Ramos (cell line): ENCODE measurements at regions not wholly inside any gene's neighbourhood (a gene's known extent, or its start where the extent isn't known, plus 50 kb on each side); places are given as distances from the start of the nearest gene placed in this dataset.

Experiments
- in situ Hi-C: fragments of 300-500 bp; cut with MboI; formaldehyde crosslinking; loops from one replicate; pipeline ENCODE4 v1.14.3; 2022; ENCODE audit warnings: low sequenced_read_pairs; ENCODE audit not compliant: unreplicated experiment

DNA sequence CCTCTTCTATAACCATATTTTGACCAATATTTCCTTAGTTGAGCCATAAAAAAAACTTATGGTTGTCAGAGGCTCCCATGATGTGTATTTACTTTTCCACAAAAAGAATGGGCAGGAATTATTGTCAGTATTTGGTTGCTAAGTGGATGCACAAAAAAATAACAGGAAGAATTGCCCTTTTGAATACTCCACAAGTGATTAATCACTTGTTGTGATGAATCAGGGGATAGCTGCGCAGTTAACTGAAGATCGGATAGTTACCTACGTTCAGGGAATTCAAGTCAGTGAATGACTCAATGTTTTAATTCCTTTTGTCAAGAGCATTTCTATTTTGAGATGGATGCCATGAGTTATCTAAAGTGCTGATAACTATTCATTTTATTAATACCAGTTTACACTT is 785.2 kb upstream of the B3GALT2 start:
- in situ Hi-C loops: no loop called here

DNA sequence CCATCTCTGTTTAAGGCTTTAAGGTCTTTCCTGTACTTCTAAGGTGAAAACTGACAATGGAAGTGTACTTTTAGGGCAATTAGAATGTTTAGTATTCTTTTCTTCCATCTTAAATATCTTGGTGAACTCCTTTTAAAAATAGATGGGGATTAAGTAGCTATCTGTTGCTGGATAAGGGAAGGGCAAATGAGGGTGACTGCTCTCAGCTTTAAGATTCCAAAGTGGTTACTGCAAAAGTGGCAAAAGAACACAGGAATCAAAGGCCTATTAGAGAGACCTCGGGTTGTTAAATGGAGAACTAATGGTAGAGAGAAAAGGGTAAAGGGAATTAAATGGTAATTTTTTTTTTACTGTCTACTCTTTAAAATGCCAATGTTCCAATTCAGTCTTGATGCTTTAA is 774.1 kb upstream of the B3GALT2 start:
- in situ Hi-C loops: no loop called here

DNA sequence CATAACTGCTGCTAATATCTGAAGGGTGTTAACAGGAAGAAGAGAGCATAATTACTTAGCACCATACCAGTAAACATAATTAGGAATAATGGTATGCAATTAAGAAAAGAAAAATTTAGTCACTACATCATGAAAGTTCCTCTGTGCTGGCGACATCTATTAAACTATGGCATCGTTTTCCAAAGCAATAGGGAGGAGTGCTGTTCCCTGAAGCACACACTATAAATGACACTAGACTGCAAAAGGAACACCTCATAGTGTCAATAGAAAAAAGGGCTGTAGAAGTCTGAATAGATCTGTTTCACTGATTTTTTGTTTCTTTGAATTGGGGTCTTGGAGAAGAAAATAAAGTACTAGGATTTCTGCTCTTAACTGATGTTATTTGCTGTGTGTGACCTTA is 773.6 kb upstream of the B3GALT2 start:
- in situ Hi-C loops: no loop called here

DNA sequence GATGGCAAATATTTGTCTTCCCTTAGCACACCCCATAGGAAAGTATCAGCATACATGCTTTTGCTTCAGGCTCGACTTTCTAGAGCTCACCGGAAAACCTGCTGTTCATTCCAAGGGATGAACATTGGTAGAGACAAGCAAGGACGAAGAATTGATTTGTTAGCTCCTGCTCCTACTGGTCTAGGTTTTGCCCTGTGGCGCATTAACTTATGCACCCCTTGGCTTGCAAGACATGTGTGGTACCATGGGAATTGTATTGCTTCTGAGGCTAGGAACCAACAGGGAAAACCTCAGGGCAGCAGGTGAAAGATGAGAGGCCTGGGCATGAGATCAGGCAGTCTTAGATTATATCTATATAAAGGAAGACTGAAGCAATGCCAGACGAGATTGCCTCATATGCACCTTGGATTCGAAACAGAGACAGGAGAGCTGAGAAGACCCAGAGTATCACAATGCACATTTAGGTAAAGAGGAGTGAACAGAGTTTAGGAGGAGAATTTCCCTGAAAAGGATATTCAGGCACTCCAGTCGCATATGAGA is 771.2 kb upstream of the B3GALT2 start:
- in situ Hi-C loops: no loop called here

DNA sequence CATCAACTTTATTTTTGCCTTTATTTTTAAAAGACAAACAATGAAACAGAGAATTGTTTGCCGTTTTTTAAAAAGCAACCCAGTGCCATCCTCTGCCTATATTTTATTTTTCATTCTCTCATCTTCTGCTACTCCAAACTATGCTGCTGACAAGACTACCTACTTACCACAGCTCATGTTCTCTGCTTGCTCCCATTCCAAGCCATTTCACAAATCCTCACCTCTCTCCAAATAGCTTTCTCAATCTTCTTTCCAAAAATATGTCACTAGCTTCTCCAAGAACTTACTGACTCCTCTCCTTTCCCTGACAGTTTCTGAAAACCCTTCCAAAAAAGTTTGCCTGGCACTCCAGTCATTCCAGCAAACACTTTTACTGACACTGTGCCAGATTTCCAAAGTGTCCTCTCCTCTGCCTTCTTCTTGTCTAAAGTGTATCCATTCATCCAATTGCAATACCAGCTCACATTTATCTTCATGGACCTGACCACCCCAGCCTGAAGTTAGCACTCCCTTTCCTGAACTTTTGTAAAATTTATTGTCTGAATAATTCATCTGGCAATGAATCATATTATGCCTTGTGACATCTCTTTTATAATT is 766.5 kb upstream of the B3GALT2 start:
- in situ Hi-C loops: no loop called here

DNA sequence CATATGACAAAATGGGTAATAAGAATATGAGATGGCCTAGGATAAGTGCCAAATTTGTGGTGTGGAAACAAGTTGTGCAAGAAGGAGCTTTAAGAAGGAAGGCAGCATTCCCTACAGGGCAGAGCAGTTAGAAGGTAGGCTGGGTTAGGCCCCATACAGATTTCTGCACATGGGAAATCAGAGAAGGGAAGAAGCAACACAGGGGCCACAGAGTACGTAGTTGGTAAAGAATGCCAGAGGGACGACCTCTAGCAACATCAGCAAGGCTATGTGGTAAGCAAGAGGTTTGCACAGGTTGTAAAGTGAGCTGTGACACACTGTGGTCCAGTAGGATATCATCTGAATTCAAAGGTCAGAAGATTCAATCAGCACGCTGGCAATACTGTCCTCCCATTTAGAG is 765.6 kb upstream of the B3GALT2 start:
- in situ Hi-C loops: no loop called here

DNA sequence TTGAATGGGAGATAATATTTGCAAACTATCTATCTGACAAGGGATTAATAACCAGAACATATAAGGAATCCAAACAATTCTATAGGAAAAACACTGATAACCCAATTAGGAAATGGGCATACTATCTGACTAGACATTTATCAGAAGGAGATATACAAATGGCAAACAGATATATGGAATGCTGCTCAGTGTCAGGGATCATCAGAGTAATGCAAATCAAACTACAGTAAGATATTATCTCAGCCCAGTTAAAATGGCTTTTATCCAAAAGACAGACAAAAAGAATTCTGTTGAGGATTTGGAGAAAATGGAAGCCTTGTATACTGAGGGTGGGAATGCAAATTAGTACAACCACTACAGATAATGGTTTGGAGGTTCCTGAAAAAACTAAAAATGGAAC is 758.0 kb upstream of the B3GALT2 start:
- in situ Hi-C loops: no loop called here

DNA sequence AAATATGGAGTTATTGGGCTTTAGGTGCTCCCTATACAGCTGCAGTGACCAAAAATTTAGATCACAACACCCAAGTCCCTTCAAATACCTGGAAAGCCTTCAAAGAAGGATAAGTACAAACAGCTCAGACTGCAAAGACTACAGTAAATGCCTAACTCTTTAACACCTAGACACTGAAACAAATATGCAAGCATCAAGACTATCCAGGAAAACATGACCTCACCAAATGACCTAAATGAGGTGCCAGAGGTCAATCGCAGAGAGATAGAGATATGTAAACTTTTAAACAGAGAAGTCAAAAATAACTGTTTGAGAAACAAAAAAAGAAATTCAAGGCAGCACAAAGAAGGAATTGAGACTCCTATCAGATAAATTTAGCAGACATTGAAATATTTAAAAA is 753.8 kb upstream of the B3GALT2 start:
- in situ Hi-C loops: no loop called here

DNA sequence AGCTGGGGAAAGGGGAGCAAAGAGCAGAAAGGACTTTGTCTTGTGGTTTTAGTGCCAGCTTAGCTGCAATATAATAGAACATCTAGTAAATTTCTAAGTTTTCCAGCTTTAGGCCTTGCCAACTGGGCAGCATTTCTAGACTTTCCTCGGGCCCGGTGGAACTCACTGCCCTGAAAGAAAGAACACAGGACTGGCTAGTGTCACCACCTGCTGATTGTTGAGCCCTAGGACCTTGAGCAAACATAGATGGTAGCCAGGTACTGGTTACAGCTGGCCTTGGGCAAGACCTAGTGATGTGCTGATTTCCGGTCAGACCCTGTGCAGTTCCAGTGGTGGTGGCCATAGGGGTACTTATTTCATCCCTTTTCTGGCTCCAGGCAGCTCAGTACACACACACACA is 753.2 kb upstream of the B3GALT2 start:
- in situ Hi-C loops: no loop called here

DNA sequence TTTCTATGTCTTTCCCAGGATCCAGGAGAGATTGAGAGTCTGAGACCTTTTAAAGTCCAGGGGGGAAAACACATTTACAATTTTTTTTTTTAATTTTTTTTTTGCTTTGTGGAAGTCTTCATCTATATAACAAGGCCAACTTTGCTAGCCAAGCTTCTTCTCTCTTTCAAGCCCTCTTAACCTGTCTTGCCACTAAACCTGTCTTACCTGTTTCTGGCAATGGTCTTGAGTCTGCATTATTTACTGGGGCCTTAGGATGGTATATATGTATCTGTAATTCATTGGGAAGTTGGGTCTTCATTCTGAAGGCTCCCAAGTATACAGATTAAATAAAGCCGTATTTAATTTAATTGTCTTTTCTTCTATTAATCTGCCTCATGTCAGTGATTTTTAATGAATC is 750.9 kb upstream of the B3GALT2 start:
- in situ Hi-C loops: no loop called here

DNA sequence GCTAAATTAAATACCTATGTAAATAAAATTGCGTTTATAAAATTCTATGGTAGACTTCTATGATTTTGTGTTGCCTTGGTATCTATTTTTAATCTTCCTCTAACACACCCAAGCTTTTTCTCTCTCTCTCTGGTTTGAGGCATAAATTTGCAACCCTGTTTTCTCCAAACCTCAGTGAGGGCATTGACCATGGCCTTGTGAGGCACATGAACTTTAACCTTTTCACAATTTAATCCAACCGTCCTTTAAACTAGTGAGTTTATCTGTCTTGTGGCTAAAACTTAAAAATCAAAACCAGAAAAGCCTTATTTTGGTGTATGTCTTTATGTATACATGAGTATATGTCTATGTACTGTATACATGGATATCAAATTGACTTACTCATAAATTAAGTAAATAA is 746.6 kb upstream of the B3GALT2 start:
- in situ Hi-C loops: no loop called here

DNA sequence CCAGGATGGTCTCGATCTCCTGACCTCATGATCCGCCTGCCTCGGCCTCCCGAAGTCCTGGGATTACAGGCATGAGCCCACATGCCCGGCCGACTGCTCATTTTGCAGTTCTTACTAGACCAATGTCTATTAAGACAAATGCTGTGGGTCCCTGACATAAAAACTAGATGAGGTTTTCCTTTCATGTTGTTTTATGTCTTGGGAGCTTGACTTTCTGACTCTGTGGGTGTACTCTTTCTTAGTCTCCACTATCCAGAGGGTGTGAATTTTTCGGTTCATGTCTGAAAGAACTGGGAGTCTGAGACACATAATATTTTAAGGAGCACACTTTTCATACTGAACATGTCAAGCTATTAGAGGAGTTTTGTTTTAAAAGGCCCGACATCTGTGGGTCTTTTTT is 744.9 kb upstream of the B3GALT2 start:
- in situ Hi-C loops: no loop called here

DNA sequence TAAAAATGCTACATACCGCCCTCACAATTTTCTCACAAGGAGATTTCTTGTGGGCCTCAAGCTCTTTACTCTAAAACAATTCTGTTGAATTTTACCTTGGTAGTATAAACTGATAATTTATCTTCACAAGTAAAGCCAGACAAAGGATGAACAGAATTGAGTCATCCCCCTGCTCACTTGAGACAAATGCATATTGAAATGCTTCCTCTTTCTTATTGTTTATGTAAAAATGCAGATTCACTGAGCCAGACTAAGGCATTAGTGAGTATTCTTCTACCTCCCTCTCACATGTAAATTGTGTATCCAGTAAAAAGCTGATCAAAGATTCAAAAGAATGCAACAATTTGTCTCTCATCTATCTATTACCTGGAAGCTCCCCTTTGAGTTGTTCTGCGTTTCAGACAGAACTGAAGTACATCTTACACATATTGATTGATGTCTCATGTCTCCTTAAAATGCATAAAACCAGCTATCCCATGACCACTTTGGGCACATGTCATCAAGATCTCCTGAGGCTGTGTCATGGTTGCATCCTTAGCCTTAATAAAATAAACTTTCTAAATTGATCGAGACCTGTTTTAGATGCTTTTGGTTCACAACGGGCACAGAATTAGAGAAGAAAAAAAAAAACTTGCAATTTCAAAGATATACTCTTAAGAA is 743.1 kb upstream of the B3GALT2 start:
- in situ Hi-C loops: no loop called here

DNA sequence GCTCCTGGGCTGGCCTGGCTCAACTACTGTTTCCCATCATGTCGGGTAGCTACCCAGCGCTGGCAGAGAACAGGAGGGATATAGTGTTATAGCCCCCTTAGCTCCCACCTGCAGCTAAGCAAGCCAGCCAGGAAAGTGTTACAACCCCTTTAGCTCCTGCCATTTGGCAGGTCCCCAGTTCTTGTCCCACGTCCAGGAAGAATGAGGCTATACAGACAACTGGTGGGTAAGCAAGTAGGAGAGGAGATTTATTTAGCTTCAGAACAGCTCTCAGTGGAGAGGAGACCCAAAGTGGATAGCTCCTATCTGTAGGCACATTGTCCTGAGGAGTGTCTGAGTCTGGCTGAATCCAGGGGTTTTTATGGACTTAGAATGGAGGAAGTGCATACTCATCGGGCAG is 741.1 kb upstream of the B3GALT2 start:
- in situ Hi-C loops: no loop called here

DNA sequence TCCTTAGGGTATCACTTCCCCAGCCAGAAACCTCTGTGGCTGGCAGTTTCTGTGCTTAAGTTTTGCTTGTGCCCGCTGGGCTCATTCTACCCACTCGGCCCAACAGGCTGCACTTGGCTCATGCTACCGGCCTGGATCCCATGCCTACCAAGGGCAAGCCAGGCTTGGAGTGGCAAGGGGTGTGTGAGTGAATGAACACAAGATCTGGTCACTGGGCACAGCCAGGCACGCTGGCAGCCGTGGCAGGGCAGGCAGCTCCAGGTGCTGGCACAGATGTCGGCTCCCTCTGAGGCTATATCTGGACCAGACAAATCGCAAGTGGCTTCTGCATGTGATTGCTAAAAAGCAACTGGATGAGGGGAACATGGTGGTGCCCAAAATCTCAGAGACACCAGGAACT is 740.5 kb upstream of the B3GALT2 start:
- in situ Hi-C loops: no loop called here

DNA sequence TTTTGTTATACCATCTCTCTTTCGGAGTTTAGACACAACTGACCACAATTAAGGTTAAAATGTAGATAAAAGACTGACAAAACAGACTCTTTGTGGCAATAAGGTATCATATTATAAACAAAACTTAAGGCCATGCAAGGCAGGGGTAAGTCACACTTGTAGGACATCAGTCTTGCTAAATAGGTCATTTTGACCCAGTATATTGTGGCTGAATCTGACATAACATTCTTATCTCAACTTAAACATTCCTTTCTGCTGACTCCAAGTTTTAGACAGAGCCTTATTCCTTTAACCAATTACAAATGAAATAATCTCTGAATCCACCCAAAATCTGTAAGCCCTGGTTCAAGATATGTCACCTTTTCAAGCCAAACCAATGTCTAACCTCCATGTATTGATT is 733.4 kb upstream of the B3GALT2 start:
- in situ Hi-C loops: no loop called here

DNA sequence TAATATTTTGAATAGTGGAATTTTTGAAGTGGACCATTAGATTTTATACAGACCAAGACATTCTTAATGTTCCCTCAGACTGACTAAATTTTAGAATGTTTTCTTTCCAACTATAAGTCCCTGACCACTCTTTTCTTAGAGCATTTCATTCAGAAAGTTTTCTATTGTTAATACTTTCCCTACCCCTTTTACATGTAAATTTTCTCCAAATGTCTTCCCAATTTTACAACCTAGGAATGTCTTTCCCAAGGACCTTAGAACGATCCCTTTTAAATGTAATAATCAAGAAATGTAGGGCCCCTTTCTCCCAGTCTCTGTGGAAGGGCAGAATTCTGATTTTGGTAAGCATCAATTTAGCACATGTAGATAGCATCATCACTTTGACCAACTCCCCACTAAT is 730.0 kb upstream of the B3GALT2 start:
- in situ Hi-C loops: no loop called here

DNA sequence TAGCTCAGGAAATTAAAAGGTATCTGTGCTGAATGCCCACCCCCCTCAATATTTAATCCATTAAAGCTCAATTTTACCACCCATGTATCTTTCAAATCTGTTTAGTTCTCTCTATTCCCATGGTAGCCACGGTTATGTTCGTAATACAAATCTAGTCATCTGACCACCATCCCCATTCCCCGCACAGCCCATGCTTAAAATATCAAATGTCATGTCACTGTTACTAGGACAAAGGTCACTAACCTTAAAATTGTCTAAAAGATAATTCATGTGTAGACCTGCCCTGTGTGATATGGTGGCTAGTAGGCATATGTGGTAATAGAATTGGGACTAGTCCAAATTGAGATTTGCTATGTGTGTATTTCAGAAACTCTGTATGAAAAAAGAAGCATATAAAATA is 728.5 kb upstream of the B3GALT2 start:
- in situ Hi-C loops: no loop called here

DNA sequence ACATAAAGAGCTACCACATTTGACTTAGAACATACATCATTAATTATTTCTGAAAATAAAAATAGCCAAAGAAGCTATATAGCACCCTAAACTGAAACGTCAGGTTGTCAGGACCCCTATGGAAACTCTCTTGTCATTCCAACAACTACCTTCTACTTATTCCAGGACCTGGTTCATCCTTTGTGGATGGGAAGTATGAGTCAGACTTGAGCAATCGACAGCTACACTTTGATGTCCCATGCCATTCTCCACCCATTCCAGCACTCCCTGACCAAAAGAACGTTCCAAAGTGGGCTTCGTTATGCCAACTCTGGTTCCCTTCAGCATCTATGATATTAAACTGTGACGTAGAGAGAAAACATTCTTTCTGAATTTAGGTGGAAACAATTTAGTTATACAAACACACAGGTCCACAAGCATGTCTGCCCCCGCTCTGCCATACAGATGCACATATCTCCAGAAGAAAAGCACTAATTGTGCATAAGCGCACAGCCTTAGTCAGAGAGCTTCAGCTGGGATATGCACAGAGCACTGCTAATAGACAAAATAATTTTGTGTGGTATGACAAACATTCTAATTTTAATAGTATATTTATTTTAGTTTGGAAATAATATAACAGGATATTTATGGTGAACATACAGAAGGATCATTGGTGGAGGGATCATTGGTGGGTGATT is 723.1 kb upstream of the B3GALT2 start:
- in situ Hi-C loops: no loop called here

DNA sequence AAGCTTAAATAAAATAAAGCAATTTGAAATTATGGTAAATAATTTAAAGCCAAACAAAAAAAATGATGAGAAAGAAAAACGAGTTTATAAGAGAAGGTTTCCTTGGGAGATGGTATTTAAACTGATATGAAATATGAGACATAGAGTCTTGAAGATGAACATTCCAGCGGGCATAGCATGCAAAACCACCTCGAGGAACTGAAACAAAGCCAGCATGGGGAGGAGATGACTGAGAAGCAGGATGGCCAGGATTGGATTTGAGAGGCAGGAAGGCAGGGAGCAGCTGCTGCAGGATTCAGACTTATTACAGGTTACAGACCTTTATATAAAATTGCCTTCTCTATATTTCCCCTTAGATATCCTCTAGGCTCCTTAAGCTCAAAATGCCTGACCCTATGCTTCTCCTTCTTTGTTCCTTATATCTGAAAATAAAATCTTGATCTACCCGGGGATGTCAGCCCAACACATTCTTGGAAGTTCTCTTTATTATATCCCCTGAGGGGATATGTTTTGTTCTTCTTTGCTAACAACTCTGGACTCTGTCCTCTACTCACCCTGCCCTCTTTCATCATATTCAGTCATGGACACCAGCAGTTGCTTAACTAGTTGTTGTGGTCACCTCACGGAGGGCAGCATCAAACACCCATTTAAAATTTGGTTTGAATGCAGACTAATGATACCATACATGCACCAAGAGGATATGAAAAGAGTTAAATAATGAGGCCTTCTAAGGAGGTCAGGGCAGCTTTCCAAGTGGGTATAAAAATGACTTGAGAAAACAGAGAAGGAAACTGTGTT is 719.1 kb upstream of the B3GALT2 start:
- in situ Hi-C loops: no loop called here

DNA sequence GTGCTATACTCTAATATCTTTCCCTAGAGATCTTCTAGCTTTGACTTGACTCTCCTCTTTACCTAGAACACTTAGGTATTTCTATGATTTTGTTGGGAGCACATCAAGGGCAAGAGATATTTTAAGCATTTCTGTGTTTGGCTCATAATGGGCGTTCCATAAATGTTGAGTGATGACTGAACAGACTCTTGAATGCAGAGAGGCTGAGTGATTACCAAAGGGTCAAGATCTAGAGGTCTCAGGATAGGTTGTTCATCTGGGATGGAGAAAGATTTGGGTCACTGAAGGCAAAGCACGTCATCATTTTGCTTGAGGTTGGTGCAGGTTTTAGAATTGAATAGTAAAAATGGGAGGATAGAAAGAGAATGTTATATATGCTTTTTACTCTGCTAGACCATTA is 705.4 kb upstream of the B3GALT2 start:
- in situ Hi-C loops: no loop called here
